ENCODE measurements at regions not wholly inside any gene's neighbourhood (a gene's known extent, or its start where the extent isn't known, plus 50 kb on each side); places are given as distances from the start of the nearest gene placed in this dataset.

GRCh38 chrX:34379891-34380290 is 247.8 kb upstream of the FAM47A start:
- TF ChIP-seq, protein P1, sequence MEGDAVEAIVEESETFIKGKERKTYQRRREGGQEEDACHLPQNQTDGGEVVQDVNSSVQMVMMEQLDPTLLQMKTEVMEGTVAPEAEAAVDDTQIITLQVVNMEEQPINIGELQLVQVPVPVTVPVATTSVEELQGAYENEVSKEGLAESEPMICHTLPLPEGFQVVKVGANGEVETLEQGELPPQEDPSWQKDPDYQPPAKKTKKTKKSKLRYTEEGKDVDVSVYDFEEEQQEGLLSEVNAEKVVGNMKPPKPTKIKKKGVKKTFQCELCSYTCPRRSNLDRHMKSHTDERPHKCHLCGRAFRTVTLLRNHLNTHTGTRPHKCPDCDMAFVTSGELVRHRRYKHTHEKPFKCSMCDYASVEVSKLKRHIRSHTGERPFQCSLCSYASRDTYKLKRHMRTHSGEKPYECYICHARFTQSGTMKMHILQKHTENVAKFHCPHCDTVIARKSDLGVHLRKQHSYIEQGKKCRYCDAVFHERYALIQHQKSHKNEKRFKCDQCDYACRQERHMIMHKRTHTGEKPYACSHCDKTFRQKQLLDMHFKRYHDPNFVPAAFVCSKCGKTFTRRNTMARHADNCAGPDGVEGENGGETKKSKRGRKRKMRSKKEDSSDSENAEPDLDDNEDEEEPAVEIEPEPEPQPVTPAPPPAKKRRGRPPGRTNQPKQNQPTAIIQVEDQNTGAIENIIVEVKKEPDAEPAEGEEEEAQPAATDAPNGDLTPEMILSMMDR (IDR thresholded peaks at IDR 0.05; ENCODE audit: insufficient read depth, low read length) = no peak
- H3K4me3 ChIP-seq (ENCODE audit: low read depth, low read length) = no peak overlapping the region
- DNase-seq (ENCODE audit: low read depth) = peak; percentile 14

DNA sequence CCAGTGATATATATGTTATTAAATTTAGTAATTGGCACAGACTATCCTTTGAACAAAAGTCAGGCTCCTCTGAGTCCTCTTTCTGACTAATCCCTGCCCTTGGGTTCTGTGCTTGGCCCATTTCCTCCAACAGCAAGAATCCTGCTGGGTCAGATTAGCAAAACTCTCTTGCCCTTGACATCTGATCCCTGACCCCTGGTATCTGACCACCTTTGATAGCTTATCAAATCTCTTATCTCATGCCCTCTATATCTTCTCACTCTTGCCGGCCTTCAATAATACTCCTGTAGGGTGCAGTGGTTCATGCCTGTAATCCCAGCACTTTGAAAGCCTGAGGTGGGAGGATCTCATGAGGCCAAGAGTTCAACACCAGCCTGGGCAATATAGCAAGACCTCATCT is 245.5 kb upstream of the FAM47A start:
- TF ChIP-seq, protein P1 (IDR thresholded peaks at IDR 0.05; ENCODE audit: insufficient read depth, low read length) = no peak
- H3K4me3 ChIP-seq (ENCODE audit: low read depth, low read length) = no peak overlapping the region
- no peak for DNase-seq (ENCODE audit: low read depth)

GRCh38 chrX:34371754-34372153 is 239.6 kb upstream of the FAM47A start:
- no peak for DNase-seq (ENCODE audit: low read depth)
- TF ChIP-seq, protein P1 (IDR thresholded peaks at IDR 0.05; ENCODE audit: insufficient read depth, low read length) = no peak
- H3K4me3 ChIP-seq (ENCODE audit: low read depth, low read length) = no peak overlapping the region

DNA sequence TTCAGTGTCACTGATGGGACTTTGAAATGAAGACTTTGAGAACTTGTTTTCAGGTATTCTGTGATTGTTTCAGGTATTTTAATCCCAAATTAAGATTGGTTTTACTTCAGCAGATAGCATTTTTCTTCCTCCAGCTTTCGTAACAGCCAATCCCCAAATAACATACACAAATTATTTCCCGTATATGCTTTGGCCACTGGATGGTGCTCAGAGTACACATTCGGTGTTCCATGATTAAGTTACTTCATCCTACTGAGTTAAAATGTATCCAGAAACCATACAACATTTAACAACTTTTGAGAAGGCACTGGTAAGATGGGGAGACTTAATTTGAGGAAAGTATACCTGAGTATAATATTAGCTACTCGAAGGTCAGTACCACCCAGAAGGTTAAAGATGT is 233.4 kb upstream of the FAM47A start:
- peak; percentile 53 for DNase-seq (ENCODE audit: low read depth)
- TF ChIP-seq, protein P1 (IDR thresholded peaks at IDR 0.05; ENCODE audit: insufficient read depth, low read length) = peak; percentile 41
- no peak overlapping the region for H3K4me3 ChIP-seq (ENCODE audit: low read depth, low read length)

- TF ChIP-seq, protein P1 (IDR thresholded peaks at IDR 0.05; ENCODE audit: insufficient read depth, low read length) = no peak
- peak; percentile 31 for DNase-seq (ENCODE audit: low read depth)
- no peak overlapping the region for H3K4me3 ChIP-seq (ENCODE audit: low read depth, low read length)
These were observed 218.6 kb upstream of the FAM47A start for GRCh38 chrX:34350561-34351335.

DNA sequence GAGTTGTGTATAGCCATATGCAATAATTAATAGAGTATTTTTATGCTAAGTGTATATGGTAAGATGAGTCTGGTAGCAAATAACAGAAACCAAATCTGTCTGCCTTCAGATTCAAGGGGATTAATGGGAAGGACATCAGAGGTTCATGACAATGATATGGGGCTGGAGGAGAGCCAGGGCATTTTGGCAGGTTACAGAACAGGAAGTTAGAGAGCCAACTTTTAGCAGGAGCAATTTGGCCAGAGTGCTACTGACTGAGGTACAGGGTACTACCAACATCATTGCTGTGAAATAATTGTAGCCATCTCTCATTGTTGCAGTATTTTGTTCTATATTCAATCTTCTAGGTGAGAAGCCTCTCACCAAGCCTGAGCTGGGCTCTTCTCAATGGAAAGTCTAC is 210.9 kb upstream of the FAM47A start:
- no peak for DNase-seq (ENCODE audit: low read depth)
- no peak overlapping the region for H3K4me3 ChIP-seq (ENCODE audit: low read depth, low read length)
- TF ChIP-seq, protein P1 (IDR thresholded peaks at IDR 0.05; ENCODE audit: insufficient read depth, low read length) = no peak

GRCh38 chrX:34341814-34342213 is 209.7 kb upstream of the FAM47A start:
- H3K4me3 ChIP-seq (ENCODE audit: low read depth, low read length) = no peak overlapping the region
- DNase-seq (ENCODE audit: low read depth) = no peak
- TF ChIP-seq, protein P1 (IDR thresholded peaks at IDR 0.05; ENCODE audit: insufficient read depth, low read length) = no peak

All from fibroblast of the aortic adventitia (primary cell).